Dendritic cell treated with granulocyte-macrophage colony-stimulating factor and Interleukin-4, amounts not matched to agents 40 ng/mL and 50 ng/mL, for 4 days (primary cell): ENCODE measurements at regions not wholly inside any gene's neighbourhood (a gene's known extent, or its start where the extent isn't known, plus 50 kb on each side); places are given as distances from the start of the nearest gene placed in this dataset.

Experiments used
- H3K27ac Mint-ChIP-seq: one replicate; pipeline ENCODE4 v1.8.0; 2022; ENCODE audit warnings: mild to moderate bottlenecking, mixed read lengths
- H3K27me3 Mint-ChIP-seq: one replicate; pipeline ENCODE4 v1.8.0; 2022; ENCODE audit warnings: mild to moderate bottlenecking, mixed read lengths
- H3K36me3 Mint-ChIP-seq: one replicate; pipeline ENCODE4 v1.8.0; 2022; ENCODE audit warnings: low read depth, mixed read lengths
- H3K4me1 Mint-ChIP-seq: one replicate; pipeline ENCODE4 v1.8.0; 2022; ENCODE audit warnings: low read depth, mixed read lengths
- H3K4me3 Mint-ChIP-seq: one replicate; pipeline ENCODE4 v1.8.0; 2022; ENCODE audit warnings: mild to moderate bottlenecking, moderate library complexity, mixed read lengths
- H3K9me3 Mint-ChIP-seq: one replicate; pipeline ENCODE4 v1.8.0; 2022; ENCODE audit warnings: mixed read lengths
- intact Hi-C: fragments of 100-400 bp; cut with micrococcal nuclease; formaldehyde crosslinking; loops from one replicate; pipeline ENCODE4 v1.15.0; 2022

DNA sequence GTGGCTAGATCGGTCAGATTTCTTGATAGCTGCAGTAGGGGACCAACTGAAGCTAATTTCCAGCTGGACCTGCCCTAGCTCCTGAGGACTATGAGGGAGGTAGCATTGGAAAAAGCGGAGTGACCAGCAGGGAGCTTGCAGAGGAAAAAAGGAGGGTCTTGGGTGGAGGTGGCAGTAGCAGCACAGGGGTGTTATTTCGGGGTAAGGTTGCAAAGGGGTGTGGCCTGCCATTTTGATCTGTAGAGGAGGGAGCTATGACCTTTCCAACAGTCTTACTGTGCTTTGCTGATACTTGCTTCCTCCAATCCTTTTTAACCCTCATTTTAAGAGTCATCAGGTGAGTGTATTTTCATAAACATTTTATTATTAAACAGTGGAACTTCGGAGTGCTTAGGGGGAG is 83.8 kb upstream of the NRXN3 start:
- H3K36me3 Mint-ChIP-seq, result no peaks in the 10 kb centered on the region
- H3K9me3 Mint-ChIP-seq, result no peaks in the 10 kb centered on the region
- H3K27me3 Mint-ChIP-seq, result no peaks in the 10 kb centered on the region
- intact Hi-C loops, result no loop called here
- no peaks in the 10 kb centered on the region for H3K4me1 Mint-ChIP-seq
- no peak overlapping the region for H3K27ac Mint-ChIP-seq
- no peak overlapping the region for H3K4me3 Mint-ChIP-seq

DNA sequence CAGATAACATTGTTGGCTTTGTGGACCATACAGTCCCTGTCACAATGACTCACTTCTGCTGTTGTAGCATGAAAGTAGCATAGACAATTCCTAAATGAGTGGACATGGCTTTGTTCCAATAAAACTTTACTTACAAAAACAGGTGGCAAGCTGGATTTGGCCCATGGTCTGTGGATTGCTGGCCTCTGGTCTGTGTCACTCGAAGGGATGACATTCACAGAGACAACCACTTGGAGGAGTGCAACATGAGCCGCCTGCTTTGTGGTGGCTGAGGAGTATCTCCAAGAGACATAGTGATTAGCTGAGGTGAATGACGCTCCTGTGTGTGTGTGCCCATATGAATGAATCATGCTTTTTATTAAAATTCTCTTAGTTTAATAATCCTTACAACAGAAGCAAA is 81.3 kb upstream of the NRXN3 start:
- intact Hi-C loops, result no loop called here
- H3K27ac Mint-ChIP-seq, result no peak overlapping the region
- no peaks in the 10 kb centered on the region for H3K27me3 Mint-ChIP-seq
- no peaks in the 10 kb centered on the region for H3K4me1 Mint-ChIP-seq
- no peaks in the 10 kb centered on the region for H3K9me3 Mint-ChIP-seq
- no peak overlapping the region for H3K4me3 Mint-ChIP-seq
- H3K36me3 Mint-ChIP-seq, result no peaks in the 10 kb centered on the region

DNA sequence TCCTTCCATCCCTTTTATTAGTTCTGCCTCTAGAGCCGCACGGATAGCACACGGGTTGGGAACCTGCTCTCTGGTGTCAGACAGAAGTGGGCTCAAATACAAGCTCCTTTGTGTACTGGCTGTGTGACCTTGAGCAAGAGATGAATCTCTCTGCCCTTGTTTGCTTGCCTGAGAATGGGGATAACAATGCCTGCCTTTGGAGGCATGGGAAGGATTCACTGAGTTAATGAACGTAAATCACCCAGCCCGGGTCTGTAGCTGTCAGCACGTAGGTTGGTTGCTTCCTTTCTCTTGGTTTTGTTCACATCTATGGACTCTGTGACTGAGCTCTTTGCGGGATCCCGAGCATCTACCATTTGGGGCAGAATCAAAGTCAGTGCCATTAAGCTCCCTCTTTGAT is 79.3 kb upstream of the NRXN3 start:
- Mint-ChIP-seq H3K27me3 (no peaks in the 10 kb centered on the region), H3K4me3 (no peak overlapping the region), H3K36me3 (no peaks in the 10 kb centered on the region), H3K27ac (no peak overlapping the region), H3K4me1 (no peaks in the 10 kb centered on the region), H3K9me3 (no peaks in the 10 kb centered on the region)
- intact Hi-C loops, result no loop called here

DNA sequence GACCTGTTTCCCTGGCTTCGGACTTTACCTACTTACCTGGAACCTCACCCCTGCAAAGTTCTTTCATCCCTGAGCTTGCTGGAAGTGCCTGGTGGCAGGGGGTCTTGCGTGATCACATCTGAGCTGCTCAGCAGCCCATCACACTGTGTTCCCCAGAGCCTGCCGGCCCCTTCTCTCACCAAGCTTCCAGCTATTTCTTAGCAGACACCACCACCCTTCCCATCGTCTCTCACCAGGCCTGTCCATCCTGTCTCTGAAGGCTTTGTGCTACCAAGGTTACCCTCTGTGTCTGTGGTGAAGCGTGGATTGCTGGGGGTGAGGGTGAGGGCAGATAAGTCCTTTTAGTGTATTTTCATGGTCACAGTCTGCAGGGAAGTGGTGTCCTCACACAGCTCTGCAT is 78.8 kb upstream of the NRXN3 start:
- intact Hi-C loops, result no loop called here
- Mint-ChIP-seq H3K36me3 (no peaks in the 10 kb centered on the region), H3K4me3 (no peak overlapping the region), H3K27ac (no peak overlapping the region), H3K27me3 (no peaks in the 10 kb centered on the region), H3K9me3 (no peaks in the 10 kb centered on the region), H3K4me1 (no peaks in the 10 kb centered on the region)

DNA sequence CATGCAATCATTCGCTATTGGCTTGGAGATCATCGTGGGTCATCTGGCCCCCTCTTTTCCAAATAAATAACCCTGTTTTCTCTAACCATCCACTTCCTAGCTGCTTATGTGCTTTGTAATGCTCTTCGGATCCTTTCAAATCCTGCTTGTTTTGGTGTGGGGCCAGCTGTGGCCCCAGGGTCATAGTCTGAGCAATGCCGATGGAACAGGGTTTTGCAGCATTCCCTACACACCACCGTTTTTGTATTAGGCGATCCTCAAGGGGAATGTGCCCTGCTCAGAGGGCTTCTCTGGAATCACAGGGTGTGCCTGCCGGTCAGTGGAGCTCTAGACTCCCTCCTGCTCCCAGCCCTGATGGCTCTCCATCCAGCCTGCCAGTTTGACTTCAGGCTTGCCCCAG is 78.1 kb upstream of the NRXN3 start:
- H3K27ac Mint-ChIP-seq, result no peak overlapping the region
- H3K27me3 Mint-ChIP-seq, result no peaks in the 10 kb centered on the region
- H3K4me3 Mint-ChIP-seq, result no peak overlapping the region
- H3K9me3 Mint-ChIP-seq, result no peaks in the 10 kb centered on the region
- H3K4me1 Mint-ChIP-seq, result no peaks in the 10 kb centered on the region
- H3K36me3 Mint-ChIP-seq, result no peaks in the 10 kb centered on the region
- intact Hi-C loops, result no loop called here

DNA sequence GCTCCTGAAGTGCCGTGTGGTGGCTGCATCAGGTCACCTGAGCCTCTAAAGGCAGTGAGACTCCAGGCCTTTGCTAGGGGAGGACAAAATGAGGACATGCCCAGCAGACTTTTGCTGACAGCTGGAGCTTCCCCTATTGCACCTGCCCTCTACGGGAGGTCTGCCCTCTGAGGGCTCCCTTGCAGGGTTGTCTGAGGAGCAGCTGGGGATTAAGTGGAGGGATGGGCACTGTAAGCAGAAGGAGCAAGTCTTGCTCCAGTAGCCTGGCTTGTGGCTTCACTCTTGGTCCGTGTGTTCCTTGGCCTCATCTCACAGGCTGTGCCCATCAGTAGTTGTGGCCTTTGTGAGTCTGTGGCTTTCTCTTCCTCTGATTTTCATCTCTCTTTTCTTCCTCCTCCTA is 66.9 kb upstream of the NRXN3 start:
- intact Hi-C loops, result no loop called here
- H3K36me3 Mint-ChIP-seq, result no peaks in the 10 kb centered on the region
- peaks cover 4% of the 10 kb centered on the region for H3K27me3 Mint-ChIP-seq
- no peaks in the 10 kb centered on the region for H3K4me1 Mint-ChIP-seq
- no peaks in the 10 kb centered on the region for H3K9me3 Mint-ChIP-seq
- no peak overlapping the region for H3K27ac Mint-ChIP-seq
- H3K4me3 Mint-ChIP-seq, result no peak overlapping the region

DNA sequence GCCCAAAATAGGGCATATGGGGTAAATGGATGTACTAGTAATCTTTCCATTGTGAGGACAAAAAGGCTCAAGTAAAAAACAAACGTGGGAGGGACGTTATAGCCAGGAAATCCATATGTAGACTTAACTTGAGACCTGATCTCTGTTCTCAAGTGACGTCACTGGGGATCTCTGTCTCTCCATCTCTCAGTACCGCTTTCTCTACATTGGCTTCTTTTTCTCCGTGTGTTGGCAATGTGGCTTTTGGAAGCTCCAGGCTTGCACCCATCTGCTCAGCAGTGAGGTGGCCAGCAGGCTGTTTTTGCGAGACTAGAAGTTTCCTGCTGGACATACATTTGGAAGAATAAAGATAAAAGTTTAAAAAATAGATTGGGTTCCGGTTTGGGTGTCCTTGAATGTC is 66.0 kb upstream of the NRXN3 start:
- Mint-ChIP-seq H3K9me3 (no peaks in the 10 kb centered on the region), H3K4me3 (no peak overlapping the region)

DNA sequence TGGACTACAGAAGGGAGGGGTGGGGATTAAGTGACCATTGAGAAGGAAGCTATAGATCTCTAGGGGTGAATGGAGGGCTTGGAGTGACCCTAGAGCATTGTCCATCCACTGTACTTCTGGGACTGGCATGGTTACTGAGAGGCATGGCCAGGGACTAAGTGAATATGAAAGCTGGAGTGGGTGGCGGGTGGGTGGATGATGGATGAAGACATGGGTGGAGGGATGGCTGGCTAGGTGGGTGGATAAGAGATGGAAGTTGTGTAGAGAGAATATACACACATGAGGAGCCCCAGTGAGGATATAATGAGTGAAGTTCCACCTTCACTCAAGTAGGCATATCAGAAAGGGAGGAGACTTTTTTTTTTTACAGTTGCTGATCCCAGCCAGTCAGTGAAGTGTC is 65.5 kb upstream of the NRXN3 start:
- H3K27ac Mint-ChIP-seq, result no peak overlapping the region
- H3K4me3 Mint-ChIP-seq, result no peak overlapping the region
- no peaks in the 10 kb centered on the region for H3K36me3 Mint-ChIP-seq
- intact Hi-C loops, result no loop called here
- no peaks in the 10 kb centered on the region for H3K9me3 Mint-ChIP-seq
- H3K4me1 Mint-ChIP-seq, result no peaks in the 10 kb centered on the region
- peaks cover 4% of the 10 kb centered on the region for H3K27me3 Mint-ChIP-seq

More for the DNA sequence above, 66.0 kb upstream of the NRXN3 start:
- no peaks in the 10 kb centered on the region for H3K4me1 Mint-ChIP-seq
- no peaks in the 10 kb centered on the region for H3K36me3 Mint-ChIP-seq
- no peak overlapping the region for H3K27ac Mint-ChIP-seq
- intact Hi-C loops, result no loop called here
- peaks cover 4% of the 10 kb centered on the region for H3K27me3 Mint-ChIP-seq

DNA sequence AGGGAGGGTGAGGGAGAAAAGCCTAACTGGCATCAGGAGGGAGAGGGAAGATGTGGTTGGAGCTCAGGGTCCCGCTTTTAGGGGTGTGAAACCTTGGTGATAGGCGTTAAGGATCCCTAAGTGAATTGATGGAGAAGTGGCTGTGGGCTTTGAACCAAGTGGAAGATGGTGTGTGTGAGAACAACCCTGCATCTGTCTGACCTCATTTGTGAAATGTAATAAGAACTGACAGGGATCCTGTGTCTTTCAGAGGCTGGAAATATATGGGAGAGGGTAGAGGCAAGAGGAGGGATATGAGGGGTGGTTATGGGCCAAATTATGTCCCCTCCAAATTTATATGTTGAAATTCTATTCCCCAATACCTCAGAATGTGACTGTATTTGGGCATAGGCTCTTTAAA is 63.8 kb upstream of the NRXN3 start:
- H3K9me3 Mint-ChIP-seq, result no peaks in the 10 kb centered on the region
- H3K27me3 Mint-ChIP-seq, result peaks cover 4% of the 10 kb centered on the region
- no peaks in the 10 kb centered on the region for H3K4me1 Mint-ChIP-seq
- H3K4me3 Mint-ChIP-seq, result no peak overlapping the region
- intact Hi-C loops, result no loop called here
- no peaks in the 10 kb centered on the region for H3K36me3 Mint-ChIP-seq
- no peak overlapping the region for H3K27ac Mint-ChIP-seq

DNA sequence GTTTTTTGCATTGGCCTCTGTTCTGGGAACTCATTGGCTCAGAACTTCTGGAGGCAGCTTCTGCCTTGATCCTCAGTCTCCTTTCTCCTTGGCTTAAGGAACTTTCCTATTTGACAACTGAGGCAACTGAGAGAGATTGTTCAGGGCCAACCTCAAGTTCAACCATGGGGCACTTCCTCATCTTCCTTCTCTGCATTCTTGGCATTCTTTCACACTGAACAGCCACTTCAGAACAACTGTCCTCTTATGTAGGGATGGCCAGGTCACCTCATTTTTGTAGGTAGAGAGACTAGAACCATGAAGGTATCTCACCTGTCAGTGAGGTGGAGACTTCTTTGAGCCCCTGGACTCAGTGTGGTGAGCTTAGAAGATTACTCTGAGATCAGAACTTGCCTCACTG is 63.0 kb upstream of the NRXN3 start:
- no peak overlapping the region for H3K27ac Mint-ChIP-seq
- H3K4me1 Mint-ChIP-seq, result no peaks in the 10 kb centered on the region
- intact Hi-C loops, result no loop called here
- peaks cover 4% of the 10 kb centered on the region for H3K27me3 Mint-ChIP-seq
- no peak overlapping the region for H3K4me3 Mint-ChIP-seq
- H3K9me3 Mint-ChIP-seq, result no peaks in the 10 kb centered on the region
- H3K36me3 Mint-ChIP-seq, result no peaks in the 10 kb centered on the region

DNA sequence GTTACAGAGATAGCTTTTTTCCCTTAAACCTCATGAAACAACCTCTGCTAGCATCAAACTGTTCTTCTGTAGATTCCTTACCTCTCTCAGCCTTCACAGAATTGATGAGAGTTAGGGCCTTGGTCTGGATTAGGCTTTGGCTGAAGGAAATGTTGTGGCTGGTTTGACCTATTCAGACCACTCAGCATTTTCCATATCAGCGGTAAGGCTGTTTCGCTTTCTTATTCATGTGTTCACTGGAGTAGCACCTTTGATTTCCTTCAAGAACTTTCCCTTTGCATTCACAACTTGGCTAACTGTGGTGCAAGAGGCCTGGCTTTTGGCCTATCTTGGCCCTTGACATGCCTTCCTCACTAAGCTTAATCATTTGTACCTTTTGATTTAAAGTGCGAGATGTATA is 50.7 kb upstream of the NRXN3 start:
- Mint-ChIP-seq H3K4me1 (no peaks in the 10 kb centered on the region), H3K27ac (no peak overlapping the region), H3K27me3 (no peaks in the 10 kb centered on the region), H3K4me3 (no peak overlapping the region), H3K36me3 (no peaks in the 10 kb centered on the region), H3K9me3 (peaks cover 7% of the 10 kb centered on the region)
- intact Hi-C loops, result no loop called here
